IPS DF 6.9 (cell line): ENCODE measurements at regions not wholly inside any gene's neighbourhood (a gene's known extent, or its start where the extent isn't known, plus 50 kb on each side); places are given as distances from the start of the nearest gene placed in this dataset.

Experiments
- DNase-seq: peaks from one replicate; pipeline ENCODE4 v3.0.0-alpha.2; 2013; ENCODE audit warnings: low read depth, low spot score
- H3K27ac ChIP-seq: one replicate; pipeline ENCODE4 v1.5.1; 2013; ENCODE audit warnings: low read length, control low read depth
- H3K27me3 ChIP-seq: 2 replicates; pipeline ENCODE4 v1.6.1; 2013; ENCODE audit warnings: mild to moderate bottlenecking, low read length; ENCODE audit not compliant: control insufficient read depth, insufficient read depth
- H3K36me3 ChIP-seq: 2 replicates; pipeline ENCODE4 v1.6.1; 2013; ENCODE audit warnings: low read length; ENCODE audit not compliant: control insufficient read depth, insufficient read depth
- H3K4me1 ChIP-seq: 2 replicates; pipeline ENCODE4 v1.6.1; 2013; ENCODE audit warnings: low read length; ENCODE audit not compliant: control insufficient read depth, insufficient read depth
- H3K4me3 ChIP-seq: 2 replicates; pipeline ENCODE4 v1.5.1; 2013; ENCODE audit warnings: mild to moderate bottlenecking, low read length
- H3K9me3 ChIP-seq: 2 replicates; pipeline ENCODE4 v1.6.1; 2013; ENCODE audit warnings: low read length, inconsistent platforms; ENCODE audit not compliant: control insufficient read depth, insufficient read depth
- WGBS: extraction: QIAGEN DNeasy Blood & Tissue Kit; methylation state at CpG from one replicate; pipeline ENCODE4 v1.1.7; 2013; ENCODE audit warnings: mixed read lengths, missing lambda C conversion rate; ENCODE audit not compliant: insufficient read length, insufficient coverage; 5-methylcytosine and 5-hydroxymethylcytosine counted together

- no peak overlapping the region for H3K27ac ChIP-seq
- no peak overlapping the region for H3K4me3 ChIP-seq
- no peaks in the 10 kb centered on the region for H3K4me1 ChIP-seq
- no peaks in the 10 kb centered on the region for H3K27me3 ChIP-seq
- no peaks in the 10 kb centered on the region for H3K9me3 ChIP-seq
- H3K36me3 ChIP-seq = no peaks in the 10 kb centered on the region
- WGBS = no CpG with 5 or more reads among the region's 11 CpGs
- DNase-seq = no peak
Measured at GRCh38 chr20:50249447-50250388, 59.1 kb downstream of the CEBPB start.

GRCh38 chr20:50250679-50251382 lies 60.2 kb downstream of the CEBPB start:
- WGBS = no CpG with 5 or more reads among the region's 15 CpGs
- Histone ChIP-seq H3K27me3 (no peaks in the 10 kb centered on the region), H3K9me3 (no peaks in the 10 kb centered on the region), H3K4me3 (no peak overlapping the region), H3K36me3 (no peaks in the 10 kb centered on the region), H3K4me1 (no peaks in the 10 kb centered on the region), H3K27ac (no peak overlapping the region)
- no peak for DNase-seq

- Histone ChIP-seq H3K4me3 (no peak overlapping the region), H3K27ac (no peak overlapping the region), H3K4me1 (no peaks in the 10 kb centered on the region), H3K27me3 (no peaks in the 10 kb centered on the region), H3K36me3 (no peaks in the 10 kb centered on the region), H3K9me3 (no peaks in the 10 kb centered on the region)
- DNase-seq = no peak
- no CpG with 5 or more reads among the region's 11 CpGs for WGBS
Measured at GRCh38 chr20:50251383-50251748, 60.7 kb downstream of the CEBPB start.

GRCh38 chr20:50251992-50252511 lies 61.4 kb downstream of the CEBPB start:
- Histone ChIP-seq H3K4me3 (no peak overlapping the region), H3K4me1 (no peaks in the 10 kb centered on the region), H3K36me3 (no peaks in the 10 kb centered on the region), H3K27me3 (no peaks in the 10 kb centered on the region), H3K27ac (no peak overlapping the region), H3K9me3 (no peaks in the 10 kb centered on the region)
- no peak for DNase-seq
- WGBS = no CpG with 5 or more reads among the region's 7 CpGs

- Histone ChIP-seq H3K9me3 (no peaks in the 10 kb centered on the region), H3K36me3 (no peaks in the 10 kb centered on the region), H3K27ac (no peak overlapping the region), H3K4me1 (no peaks in the 10 kb centered on the region), H3K4me3 (no peak overlapping the region), H3K27me3 (no peaks in the 10 kb centered on the region)
- DNase-seq = no peak
- WGBS = no CpG with 5 or more reads among the region's 7 CpGs
Measured at GRCh38 chr20:50252701-50253100, 62.1 kb downstream of the CEBPB start.

GRCh38 chr20:50253101-50253500 lies 62.5 kb downstream of the CEBPB start:
- Histone ChIP-seq H3K4me3 (no peak overlapping the region), H3K27ac (no peak overlapping the region), H3K9me3 (no peaks in the 10 kb centered on the region), H3K27me3 (no peaks in the 10 kb centered on the region), H3K4me1 (no peaks in the 10 kb centered on the region), H3K36me3 (no peaks in the 10 kb centered on the region)
- no peak for DNase-seq
- WGBS = no CpG with 5 or more reads among the region's 10 CpGs

GRCh38 chr20:50254466-50255079 lies 63.9 kb downstream of the CEBPB start:
- Histone ChIP-seq H3K4me1 (no peaks in the 10 kb centered on the region), H3K36me3 (no peaks in the 10 kb centered on the region), H3K4me3 (no peak overlapping the region), H3K27me3 (no peaks in the 10 kb centered on the region), H3K9me3 (no peaks in the 10 kb centered on the region), H3K27ac (no peak overlapping the region)
- WGBS = no CpG with 5 or more reads among the region's 11 CpGs
- DNase-seq = no peak

GRCh38 chr20:50256577-50256976 lies 65.9 kb downstream of the CEBPB start:
- H3K4me1 ChIP-seq = no peaks in the 10 kb centered on the region
- H3K4me3 ChIP-seq = no peak overlapping the region
- no peak for DNase-seq
- no CpG with 5 or more reads among the region's 6 CpGs for WGBS
- no peaks in the 10 kb centered on the region for H3K9me3 ChIP-seq
- H3K36me3 ChIP-seq = no peaks in the 10 kb centered on the region
- H3K27ac ChIP-seq = no peak overlapping the region
- H3K27me3 ChIP-seq = no peaks in the 10 kb centered on the region

- no CpG with 5 or more reads among the region's 8 CpGs for WGBS
Measured at GRCh38 chr20:50257860-50258259, 67.2 kb downstream of the CEBPB start.

GRCh38 chr20:50258790-50259483 lies 68.3 kb downstream of the CEBPB start:
- Histone ChIP-seq H3K9me3 (no peaks in the 10 kb centered on the region), H3K4me1 (no peaks in the 10 kb centered on the region), H3K4me3 (no peak overlapping the region), H3K27me3 (no peaks in the 10 kb centered on the region), H3K36me3 (no peaks in the 10 kb centered on the region), H3K27ac (no peak overlapping the region)
- no CpG with 5 or more reads among the region's 8 CpGs for WGBS
- no peak for DNase-seq

More at GRCh38 chr20:50257860-50258259, 67.2 kb downstream of the CEBPB start:
- Histone ChIP-seq H3K27me3 (no peaks in the 10 kb centered on the region), H3K4me3 (no peak overlapping the region), H3K27ac (no peak overlapping the region), H3K36me3 (no peaks in the 10 kb centered on the region), H3K4me1 (no peaks in the 10 kb centered on the region), H3K9me3 (no peaks in the 10 kb centered on the region)
- no peak for DNase-seq
